ENCODE measurements at regions not wholly inside any gene's neighbourhood (a gene's known extent, or its start where the extent isn't known, plus 50 kb on each side); places are given as distances from the start of the nearest gene placed in this dataset.

DNA sequence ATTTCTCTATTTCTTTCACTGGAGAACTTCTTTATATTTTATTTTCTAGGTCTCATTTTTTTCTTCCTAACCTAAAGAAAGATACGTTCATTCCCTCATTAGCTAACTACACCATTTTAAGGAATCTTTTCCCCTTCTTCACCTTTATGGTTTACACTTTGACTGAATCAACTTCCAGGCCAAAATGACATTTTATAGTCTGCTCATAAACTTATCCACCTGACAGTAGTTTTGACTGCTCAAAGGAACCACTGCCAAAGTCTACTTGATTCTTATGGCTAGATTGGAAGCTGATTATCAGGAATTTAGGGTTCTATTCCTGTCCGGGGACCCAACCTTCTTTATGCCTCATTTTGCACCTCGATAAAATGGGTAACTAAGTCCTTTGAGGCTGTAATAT, 73.0 kb upstream of the FOXP2 start:
- TF ChIP-seq EZH2 (IDR thresholded peaks at IDR 0.05; ENCODE audit: insufficient read depth, poor library complexity, severe bottlenecking) (no peak), EZH2phosphoT487 (IDR thresholded peaks at IDR 0.05; ENCODE audit: insufficient read depth, low read depth) (no peak)
